Activated gamma-delta T cell treated with anti-CD3 and anti-CD28 coated beads, Interleukin-2, amount 50 U/mL, for 16 hours (primary cell): ENCODE measurements at regions not wholly inside any gene's neighbourhood (a gene's known extent, or its start where the extent isn't known, plus 50 kb on each side); places are given as distances from the start of the nearest gene placed in this dataset.
"Not testable (repeated sequence)": the region's sequence is repeated elsewhere in the genome, so short reads cannot be mapped to it uniquely, and the experiment has no call there.

ENCODE experiments used
- DNase-seq: peaks from one replicate; pipeline ENCODE4 v3.0.0-alpha.2; 2020; ENCODE audit warnings: low read depth

DNA sequence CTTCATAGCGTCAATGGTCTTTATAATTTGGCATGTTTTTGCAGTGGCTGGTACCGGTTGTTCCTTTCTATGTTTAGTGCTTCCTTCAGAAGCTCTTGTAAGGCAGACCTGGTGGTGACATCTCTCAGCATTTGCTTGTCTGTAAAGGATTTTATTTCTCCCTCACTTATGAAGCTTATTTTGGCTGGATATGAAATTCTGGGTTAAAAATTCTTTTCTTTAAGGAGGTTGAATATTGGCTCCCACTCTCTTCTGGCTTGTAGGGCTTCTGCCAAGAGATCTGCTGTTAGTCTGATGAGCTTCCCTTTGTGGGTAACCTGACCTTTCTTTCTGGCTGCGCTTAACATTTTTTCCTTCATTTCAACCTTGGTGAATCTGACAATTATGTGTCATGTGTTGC lies 250.0 kb upstream of the CTNNB1 start:
- not testable (repeated sequence) for DNase-seq

DNA sequence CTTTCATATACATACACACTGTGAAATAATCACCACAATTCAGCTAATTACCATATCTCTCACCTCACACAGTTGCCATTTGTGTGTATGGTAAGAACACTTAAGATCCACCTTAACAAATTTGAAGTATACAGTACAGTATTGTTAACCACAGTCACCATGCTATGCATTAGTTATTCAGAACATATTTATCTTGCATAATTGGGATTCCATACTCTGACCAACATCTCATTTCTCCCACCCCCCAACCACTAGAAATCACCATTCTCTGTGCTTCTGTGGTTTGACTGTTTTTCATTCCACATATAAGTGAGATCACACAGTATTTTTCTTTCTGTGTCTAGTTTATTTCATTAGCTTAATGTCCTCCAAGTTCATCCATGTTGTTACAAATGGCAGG lies 247.7 kb upstream of the CTNNB1 start:
- DNase-seq: no peak

DNA sequence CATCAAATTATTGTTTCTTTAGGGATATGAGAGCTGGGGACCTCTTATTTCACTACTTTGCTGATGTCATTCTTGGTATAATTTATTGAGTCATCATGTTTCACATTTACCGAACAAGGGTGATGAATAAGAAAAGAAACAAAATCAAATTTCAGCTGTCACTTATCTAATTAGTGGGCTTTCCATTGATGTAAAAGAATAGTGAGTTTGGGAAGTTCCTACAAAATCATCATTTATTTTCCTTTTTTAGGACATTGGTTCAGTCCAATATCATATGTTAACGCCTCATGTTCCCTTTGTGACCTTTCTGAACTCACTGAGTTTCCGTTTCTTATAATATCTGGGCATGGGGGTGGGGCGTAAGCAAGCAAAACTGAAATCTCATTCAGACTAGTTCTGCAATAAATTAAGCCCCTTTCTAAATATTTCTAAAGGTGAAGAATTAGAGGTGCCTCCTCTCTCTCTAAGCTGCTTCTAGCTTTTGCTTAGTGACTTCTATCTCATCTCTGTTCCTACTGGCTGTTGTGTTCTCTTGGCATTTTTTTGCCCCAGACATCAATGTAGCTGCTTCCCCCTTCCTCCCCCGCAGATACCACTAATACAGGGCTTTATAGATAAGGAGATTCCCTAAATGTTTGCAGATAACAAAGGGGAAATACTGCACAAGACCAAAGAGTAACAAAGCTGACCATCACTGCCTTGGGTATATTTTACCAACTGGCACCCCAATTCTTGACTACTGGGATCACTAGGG lies 238.0 kb upstream of the CTNNB1 start:
- no peak for DNase-seq

DNA sequence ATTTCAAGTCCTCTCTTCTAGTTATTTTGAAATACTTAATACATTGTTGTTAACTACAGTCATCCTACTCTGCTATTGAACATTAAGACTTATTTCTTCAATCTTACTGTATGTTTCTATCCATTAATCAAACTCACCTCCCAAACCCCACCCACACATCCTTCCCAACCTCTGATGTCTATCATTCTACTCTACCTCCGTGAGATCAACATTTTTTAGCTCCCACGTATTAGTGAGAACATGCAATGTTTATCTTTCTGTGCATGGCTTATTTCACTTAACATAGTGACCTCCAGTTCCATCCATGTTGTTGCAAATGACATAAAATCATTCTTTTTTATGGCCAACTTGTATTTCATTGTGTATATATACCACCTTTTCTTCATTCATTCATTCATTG lies 236.6 kb upstream of the CTNNB1 start:
- DNase-seq: no peak

DNA sequence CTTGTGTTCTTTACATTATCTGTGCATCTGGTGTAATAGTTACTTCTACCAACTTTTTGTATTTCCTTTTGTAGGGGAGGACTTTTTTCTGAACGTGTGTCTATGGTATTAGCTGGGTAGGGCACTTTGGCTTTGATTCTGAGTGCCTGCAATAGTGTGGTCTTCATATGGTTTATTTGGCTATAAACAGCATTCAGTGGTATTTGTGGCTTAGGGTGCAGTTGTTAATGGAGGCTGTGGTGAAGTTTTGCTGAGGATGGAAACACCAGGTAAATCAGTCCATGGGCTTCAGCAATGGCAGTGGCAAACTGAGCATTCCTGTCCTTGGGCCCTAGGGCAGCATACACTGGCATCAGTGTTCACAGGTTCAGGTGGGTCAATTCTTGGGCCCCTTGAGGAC lies 230.6 kb upstream of the CTNNB1 start:
- DNase-seq: no peak

DNA sequence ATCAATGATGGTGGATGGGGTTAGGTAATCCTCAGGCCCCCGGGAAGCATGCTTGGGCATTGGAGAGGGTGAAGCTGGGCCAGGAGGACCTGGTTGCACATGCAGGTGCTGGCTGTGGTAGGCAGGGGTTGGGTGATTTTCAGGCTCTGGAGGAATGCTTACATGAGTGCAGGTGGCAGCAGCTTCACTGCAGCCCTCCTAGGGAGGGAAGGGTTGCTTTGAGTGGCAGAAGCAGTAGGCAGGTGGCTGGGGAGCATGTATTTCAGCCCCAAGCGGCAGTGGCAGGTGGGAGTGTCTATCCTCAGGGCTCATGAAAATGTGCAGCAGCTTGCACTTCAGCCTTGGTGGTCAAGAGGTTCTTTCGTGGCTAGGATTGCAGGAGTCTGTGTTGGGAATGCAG lies 230.0 kb upstream of the CTNNB1 start:
- no peak for DNase-seq

DNA sequence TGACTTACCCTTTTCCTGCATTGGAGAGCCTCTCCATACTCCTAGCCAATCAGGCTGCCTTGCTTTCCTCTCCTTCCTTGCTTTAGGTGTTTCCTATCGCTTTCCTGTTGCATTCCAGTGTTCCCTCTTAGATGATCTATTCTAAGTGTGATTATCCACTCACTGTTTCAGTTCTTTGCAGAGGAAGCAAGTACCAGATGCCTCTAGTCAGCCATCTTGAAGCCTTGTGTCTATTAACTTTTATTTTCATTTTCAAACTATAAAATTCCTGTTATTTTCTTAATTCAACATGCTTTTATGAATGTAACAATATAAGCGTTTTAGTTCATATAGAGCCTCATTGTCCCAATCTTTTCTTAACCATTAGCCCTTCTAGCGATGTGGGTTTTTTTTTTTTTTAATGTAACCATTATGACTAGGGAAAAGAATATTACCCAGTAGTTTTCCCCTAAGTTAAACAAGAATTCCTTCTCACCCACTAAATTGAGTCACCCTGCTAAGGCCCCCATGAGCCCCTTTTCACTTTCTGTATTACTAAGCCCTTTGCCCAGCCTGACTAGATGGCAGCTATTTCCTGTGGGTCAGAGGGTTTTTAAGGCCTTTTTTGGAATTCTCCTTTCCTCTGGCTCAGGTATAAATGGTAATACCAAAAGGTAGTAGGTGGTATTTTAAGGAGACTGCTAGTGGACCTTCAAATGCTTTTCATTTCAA lies 229.4 kb upstream of the CTNNB1 start:
- DNase-seq: no peak

DNA sequence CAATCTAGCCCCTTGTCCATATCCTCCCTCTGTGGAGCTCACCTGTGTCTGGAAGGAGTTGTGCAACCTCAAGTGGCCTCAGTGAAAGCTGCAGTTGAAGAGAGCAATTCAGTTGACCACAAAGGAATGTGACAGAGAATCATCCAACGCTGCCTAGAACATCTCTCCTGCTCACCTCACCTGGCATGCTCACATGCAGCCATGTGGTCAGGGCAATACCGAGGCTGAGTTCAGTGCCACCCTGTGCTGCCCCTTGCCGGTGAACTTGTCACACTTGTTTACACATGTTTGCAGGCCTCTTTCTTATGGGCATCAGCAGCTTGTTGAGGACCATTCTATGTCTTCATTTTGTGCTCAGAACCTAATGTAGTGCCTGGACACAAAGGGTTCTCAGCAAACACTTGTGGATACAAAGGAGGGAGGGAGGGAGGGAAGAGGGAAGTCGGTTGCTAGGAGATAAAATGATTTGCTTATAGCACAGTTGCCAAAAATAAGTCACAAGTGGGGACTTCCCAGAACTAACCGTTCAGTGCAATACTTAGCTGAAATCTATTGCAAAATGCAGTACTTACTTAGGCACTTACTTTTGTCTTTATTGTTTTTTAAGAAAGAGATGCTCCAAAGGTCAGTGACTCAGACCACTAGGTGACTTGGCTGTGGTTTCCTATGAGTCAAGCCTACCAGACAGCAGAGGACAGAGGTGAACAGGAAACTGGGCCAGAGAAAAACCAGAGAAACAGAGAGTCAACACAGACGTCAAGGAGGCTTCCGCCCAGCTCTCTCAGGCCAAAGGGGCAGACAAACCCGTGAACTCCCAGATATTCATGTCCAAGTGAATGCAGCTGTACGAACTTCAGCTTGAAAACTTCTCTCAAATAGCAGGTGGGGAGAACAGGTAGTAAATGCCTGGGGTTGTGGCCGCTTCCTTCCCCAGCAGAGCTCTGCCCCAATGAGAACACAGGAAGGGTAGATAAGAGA lies 227.8 kb upstream of the CTNNB1 start:
- no peak for DNase-seq

DNA sequence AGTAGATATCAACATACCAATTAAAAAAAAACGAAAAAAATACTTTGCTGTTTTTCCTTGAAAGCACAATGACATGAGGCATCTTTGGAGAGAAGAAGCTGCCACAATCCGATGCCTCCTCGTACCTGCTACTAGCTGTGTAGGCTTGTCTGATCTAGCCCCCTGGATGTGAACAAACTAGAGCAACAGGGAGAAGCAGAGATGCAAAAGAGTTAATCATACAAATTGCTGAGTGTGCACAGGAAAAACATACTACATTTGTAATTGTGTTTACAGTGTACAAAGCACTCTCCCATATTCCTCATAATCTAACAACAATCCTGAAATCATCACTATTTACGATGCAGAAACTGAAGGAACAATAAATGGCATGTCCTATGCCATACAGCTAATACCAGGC lies 227.0 kb upstream of the CTNNB1 start:
- DNase-seq: no peak

DNA sequence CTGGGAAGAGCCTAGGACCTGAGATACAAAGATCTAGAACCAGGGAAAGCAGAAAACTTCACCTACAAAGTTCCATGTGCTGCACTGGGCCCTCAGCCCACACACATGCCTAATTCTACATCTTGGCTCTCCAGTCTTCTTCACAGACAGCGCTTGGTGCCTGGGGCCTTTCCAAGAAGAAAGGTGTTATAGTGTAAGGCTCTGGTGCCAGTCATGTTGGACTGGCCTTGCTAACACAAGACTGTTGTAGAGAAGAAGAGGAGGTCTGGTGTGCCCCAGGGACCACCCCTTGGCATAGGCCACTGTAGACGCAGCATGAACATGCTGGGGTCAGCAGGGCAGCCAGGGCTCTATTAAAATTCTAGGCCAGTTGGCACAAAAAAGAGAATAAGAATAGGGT lies 226.2 kb upstream of the CTNNB1 start:
- no peak for DNase-seq

DNA sequence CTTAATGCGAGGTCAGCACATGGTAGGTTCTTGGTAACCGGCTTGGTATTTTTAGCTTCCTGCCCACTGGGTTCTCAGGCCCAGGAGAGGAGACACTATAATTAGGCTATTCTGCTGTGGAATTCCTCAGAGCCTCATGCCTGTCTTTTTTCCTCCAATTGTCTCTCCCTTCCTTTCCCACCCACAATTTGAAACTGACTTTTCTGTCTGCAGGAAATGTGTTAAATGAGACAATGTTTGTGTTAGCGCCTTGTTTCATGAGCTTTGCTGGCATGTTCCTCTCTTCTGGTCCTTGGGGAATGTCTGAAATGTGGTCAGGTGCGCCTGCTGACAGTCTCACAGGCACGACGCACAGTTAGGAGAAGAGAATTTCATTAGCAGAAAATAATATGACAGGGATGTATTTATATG lies 223.6 kb upstream of the CTNNB1 start:
- no peak for DNase-seq

DNA sequence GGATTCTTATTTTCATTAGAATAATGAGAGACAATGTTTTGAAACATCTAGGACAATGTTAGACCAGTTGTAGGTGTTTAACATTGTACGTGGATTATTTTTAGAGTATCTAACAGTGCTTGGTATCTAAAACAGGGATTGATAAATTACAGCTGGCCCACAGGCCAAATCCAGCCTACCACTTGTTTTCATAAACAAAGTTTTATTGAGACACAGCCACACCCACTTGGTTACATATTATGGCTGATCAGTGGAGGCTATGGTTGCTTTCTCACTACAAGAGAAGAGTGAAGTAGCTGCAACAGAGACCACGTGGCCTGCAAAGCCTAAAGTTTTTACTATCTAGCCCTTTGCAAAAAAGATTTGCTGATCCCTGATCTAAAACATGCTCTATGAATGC lies 223.1 kb upstream of the CTNNB1 start:
- DNase-seq: no peak

DNA sequence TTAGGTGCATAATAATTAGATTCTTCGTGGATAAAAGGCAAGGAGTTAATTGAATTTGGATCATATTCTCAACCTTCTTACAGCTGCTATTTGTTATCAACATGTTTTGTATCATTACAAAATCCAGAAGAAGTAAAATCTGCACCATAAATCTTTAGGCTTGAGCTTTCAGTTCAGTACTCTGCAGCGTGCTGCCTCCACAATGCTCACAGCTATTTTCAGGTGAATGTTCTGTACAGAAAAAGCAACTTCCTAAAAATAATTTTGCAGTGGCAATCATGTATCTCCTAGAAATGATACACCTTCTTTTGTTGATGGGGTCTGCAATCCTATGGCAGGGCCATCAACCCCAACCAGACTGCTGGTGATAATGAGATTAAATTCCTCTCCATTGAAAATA lies 220.9 kb upstream of the CTNNB1 start:
- no peak for DNase-seq

DNA sequence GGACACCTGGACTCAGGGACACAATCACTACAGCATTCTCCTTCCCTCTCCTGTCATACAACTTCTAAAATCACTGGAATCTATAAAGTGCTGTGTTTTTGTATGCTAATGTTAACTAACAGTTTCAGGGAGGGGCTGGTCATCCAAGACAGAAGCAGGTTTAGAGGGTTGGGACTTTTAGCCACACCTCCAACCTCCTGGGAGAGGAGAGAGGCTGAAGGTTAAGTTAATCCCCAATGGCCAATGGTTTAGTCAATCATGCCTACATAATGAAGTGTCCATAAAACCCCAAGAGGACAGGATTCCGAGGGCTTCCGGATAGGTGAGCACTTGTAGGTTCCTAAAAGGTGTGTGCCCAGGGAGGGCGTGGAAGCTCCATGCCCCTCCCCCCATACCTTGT lies 219.3 kb upstream of the CTNNB1 start:
- DNase-seq: no peak

DNA sequence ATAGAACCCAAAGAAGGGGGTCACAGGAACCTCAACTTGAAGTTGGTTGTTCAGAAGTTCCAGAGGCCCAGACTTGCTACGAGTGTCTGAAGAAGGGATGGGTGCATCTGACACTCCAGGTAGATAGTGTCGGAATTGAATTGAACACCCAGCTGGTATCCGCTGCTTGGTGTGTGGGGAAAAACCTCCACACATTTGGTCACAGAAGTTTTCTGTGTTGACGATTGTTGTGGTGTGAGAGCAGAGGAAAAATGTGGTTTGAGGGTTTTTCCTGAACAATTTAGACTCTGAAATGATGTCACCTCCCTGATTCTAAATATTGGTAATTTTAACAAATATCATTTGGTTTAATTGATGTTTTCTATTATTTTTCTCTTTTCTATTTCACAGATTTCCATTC lies 218.8 kb upstream of the CTNNB1 start:
- no peak for DNase-seq

DNA sequence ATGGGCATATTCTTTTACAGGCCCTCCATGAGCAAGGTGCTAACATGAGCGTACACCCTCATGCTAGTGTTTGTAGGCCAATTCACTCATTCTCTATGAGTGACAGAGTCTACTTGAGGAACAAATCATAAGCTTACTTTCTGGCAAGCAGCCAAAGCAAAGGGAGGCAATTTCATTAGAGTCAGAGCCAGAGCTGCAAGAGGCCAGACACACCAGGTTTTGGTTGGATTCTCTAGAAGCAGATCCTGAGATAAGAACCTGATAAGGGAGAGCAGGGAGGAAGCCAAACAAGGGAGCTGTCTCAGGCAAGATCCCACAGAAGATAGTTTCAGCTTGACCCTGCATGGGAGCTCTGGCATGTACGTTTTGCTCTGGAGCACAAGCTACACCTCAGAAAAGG lies 214.1 kb upstream of the CTNNB1 start:
- no peak for DNase-seq

DNA sequence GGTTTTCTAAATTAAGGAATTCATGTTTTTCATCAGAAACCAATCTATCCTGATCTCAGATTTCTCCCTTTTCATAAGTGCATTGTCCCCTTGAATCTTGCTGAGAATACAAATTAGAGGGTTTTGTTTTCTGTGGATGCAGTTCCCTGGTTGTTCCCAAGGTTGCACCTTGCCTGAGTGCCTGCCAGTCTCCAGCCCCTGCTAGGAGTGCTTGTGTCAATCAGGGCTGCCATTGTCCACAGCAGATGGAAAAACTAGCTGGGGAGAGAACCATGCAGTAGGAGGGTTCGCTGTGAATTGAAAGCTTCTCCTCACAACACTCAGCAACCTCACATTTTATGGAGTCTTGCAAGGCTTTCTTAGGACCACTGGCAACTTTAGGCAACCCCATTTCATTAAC lies 210.8 kb upstream of the CTNNB1 start:
- no peak for DNase-seq

DNA sequence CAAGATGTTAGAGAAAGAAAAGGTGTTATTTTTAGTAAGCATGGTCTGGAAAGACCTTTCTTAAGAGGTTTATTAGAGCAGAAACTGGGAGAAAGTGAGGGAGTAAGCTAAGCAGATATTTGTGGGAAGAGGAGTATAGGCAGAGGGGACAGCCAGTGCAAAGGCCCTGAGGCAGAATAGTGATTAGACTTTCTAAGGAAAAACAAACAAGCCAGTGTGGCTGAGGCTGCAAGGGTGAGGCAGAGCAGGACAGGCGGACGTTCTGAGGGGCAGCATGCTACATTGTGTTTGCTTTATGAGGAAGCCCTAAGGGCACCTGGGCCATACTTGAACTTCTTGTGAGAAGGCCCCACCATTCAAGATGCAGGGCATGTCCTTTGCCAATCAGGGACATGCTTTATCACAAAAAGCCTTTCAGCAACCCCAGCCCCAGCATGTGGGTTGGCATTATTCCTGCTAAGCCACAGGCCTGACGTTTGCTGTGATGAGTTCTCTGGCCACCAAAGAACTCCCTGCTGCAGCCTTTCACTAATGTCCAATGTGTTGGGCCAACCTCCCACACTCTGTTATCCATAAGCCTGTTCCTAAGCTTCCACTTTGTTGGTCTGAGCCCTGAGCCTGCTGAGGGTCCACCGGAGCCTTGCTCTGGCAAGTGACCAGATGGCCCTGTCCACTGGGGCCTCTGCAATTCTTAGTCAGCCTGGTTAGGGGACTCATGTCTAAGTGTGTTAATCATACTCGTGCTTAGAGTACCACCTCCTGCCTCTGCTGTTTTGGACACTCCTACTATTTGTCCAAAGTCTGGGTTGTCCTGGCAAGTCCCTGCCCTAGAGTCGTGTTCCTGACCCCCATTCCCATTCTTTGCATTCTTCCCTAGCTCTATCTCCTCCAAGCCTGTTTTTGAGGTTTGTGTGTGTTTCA lies 209.9 kb upstream of the CTNNB1 start:
- DNase-seq: no peak

DNA sequence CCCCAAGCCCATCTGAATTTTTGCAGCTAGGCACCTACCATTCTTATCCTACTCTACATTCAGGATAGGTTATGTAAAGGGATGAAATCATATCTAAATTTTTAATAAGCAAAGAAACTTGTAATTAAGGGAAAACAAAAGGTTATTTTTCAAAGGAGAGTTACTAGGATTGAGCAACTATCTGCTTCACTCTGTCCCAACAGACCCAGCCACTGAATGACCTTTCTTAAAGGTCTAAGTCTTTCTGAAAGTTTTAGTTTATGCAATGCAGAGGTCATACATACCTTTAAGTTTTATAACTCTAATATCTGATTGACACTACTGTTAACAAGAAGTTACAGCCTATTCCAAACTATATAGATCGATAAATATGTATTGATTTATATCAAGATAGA lies 209.2 kb upstream of the CTNNB1 start:
- no peak for DNase-seq

DNA sequence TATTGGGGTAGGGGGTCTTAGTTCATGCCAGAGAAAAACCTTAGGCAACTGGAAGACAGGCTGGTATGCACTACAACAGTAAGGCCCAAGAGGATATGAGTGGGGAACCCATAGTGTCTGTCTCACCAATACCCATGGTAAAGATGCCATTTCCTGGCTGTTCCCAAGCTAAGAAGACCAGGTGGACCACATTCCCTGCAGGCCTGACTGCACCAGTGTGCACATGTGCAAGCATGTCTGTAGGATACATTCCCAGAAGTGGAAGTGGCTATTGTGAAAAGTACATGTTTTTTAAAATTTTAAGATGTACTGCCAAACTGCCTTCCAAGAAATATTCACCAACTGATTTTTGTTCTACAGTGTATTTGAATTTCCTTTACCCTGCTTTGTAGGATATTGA lies 207.3 kb upstream of the CTNNB1 start:
- DNase-seq: no peak

DNA sequence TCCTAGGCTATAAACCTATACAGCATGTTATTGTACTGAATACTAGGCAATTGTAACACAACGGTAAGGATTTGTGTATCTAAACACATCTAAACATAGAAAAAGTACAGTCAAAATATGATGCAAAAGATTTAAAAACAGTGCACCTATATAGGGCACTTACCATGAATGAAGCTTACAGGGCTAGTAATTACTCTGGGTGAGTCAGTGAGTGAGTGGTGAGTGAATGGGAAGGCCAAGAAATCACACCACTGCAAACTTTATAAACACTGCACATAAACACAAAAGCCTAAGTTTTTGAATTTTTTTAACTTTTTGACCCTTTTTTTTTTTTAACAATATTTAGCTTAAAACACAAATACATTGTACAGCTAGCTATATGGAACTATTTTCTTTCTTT lies 204.7 kb upstream of the CTNNB1 start:
- DNase-seq: no peak

DNA sequence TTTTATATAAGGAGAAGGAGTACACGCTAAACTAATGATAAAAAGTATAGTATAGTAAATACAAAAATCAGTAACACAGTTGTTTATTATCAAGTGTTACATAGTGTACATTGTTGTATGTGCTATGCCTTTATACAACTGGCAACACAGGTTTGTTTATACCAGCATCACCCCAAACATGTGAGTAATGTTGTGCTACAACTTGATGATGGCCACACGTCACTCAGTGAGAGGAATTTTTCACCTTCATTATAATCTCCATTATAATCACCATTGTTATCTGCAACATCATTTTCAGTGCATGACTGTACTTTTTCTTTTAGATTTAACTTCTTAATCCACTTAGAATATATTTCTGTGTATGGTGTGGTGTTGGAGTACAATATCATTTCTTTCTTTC lies 204.0 kb upstream of the CTNNB1 start:
- no peak for DNase-seq
